GM12891 (cell line): ENCODE measurements at regions not wholly inside any gene's neighbourhood (a gene's known extent, or its start where the extent isn't known, plus 50 kb on each side); places are given as distances from the start of the nearest gene placed in this dataset.

Source experiments
- POLR2A ChIP-seq: IDR thresholded peaks from 2 replicates; pipeline ENCODE4 v1.6.1; 2011; ENCODE audit warnings: low read depth, low read length, control low read depth
- POLR2AphosphoS5 ChIP-seq: IDR thresholded peaks from 2 replicates; pipeline ENCODE4 v1.6.1; 2011; ENCODE audit warnings: low read depth, low read length, control low read depth
- TAF1 ChIP-seq: IDR thresholded peaks from 2 replicates; pipeline ENCODE4 v1.6.1; 2011; ENCODE audit warnings: low read depth, low read length, control low read depth

DNA sequence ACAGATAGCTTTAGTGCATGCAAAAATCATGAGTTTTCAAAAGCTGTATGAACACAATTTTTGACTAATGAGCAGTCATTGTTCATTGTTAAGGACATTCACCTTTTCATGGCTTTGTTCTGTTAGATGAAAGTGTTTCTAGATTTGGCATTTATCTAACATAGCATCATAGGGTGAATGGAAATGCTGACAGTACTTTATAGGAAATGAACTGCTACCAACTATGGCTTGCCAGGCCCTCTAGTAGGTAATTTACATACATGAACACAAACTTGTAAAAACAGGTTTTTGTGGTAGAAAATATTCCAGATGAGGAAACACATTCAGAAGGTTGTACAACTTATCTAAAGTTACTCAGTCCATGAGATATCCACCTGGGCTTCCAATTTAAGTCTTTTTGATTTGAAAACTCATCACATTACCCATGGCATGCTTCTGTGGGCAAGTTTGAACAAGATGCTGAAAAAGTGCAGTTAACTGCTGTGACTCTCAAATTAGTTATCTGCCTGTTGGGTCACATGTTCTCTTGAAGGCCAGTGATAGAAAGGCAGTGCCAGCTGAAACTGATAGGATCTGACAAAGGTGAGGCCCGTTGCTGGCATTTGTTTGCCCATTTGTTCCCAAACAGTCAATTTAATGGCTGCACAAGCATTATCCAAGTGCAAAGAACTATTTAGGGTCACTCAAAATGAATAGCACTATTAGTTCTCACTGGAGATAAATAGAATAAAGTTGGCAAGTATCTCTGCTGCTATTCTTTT is 399.1 kb downstream of the MAN2A1 start:
- TF ChIP-seq POLR2AphosphoS5: no peak
- TF ChIP-seq POLR2A: no peak
- no peak for TF ChIP-seq TAF1
